ENCODE measurements at regions not wholly inside any gene's neighbourhood (a gene's known extent, or its start where the extent isn't known, plus 50 kb on each side); places are given as distances from the start of the nearest gene placed in this dataset.

- TF ChIP-seq CTCF (IDR thresholded peaks at IDR 0.05) (no peak), POLR2A (IDR thresholded peaks at IDR 0.05) (no peak), POLR2AphosphoS5 (IDR thresholded peaks at IDR 0.05) (no peak)
Measured at GRCh38 chr2:203646961-203647360, 59.5 kb upstream of the CD28 start.
